ENCODE measurements at regions not wholly inside any gene's neighbourhood (a gene's known extent, or its start where the extent isn't known, plus 50 kb on each side); places are given as distances from the start of the nearest gene placed in this dataset.

GRCh38 chr3:70561796-70562195 is 249.4 kb upstream of the MDFIC2 start:
- no peak for DNase-seq (ENCODE audit: low spot score)

DNA sequence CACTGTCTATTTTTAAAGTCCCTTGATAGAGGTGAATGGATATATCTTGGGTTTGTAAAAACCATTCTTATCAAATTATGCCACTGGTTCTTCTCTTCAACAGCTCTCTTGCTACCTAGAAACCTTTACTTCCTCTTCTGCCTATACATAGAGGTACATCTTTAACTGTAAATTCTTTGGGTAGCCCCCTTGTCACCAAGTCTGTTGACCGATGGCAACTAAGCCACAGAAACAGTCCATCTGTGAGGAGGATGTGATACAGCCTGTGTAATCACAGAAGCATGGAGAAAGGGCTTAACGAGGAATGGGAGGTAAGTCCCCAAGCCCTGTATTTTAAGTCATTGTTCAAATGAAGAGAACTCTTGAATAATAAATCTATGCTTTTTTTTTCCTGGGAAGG is 246.5 kb upstream of the MDFIC2 start:
- DNase-seq (ENCODE audit: low spot score), result no peak

GRCh38 chr3:70557976-70558375 is 245.5 kb upstream of the MDFIC2 start:
- DNase-seq (ENCODE audit: low spot score), result no peak

DNA sequence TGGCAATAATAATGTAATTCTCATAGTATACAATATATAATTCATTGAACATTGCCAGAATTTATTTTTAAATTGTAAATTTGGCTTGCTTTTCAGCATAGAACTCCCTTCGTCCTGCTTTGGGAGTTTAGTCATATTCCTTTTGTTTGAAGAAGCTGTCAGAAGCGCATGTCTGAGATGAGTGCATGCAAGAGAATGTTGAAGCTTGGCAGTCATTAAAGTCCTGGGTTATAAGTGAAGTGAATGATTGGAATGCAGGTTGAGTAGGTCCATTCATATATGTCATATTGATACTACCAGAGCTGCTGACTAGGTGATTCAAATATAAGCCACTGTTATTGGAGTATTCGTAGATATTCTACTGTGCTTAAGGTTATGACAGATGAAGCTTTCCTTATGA is 243.6 kb upstream of the MDFIC2 start:
- DNase-seq (ENCODE audit: low spot score), result no peak

GRCh38 chr3:70554170-70554569 is 241.7 kb upstream of the MDFIC2 start:
- no peak for DNase-seq (ENCODE audit: low spot score)

DNA sequence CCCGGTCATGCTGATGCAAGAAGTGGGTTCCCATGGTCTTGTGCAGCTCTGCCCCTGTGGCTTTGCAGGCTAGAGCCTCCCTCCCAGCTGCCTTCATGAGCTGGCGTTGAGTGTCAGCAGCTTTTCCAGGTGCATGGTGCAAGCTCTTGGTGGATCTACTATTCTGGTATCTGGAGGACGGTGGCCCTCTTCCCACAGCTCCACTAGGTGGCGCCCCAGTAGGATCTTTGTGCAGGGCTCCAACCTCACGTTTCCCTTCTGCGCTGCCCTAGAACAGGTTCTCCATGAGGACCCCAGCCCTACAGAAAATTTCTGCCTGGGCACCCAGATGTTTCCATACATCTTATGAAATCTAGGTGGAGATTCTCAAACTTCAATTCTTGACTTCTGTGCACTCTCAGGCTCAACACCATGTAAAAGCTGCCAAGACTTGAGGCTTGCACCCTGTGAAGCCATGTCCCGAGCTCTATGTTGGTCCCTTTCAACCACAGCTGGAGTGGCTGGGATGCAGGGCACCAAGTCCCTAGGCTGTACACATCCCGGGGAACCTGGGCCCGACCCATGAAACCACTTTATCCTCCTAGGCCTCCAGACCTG is 238.4 kb upstream of the MDFIC2 start:
- DNase-seq (ENCODE audit: low spot score), result peak; percentile 42

GRCh38 chr3:70546679-70547078 is 234.2 kb upstream of the MDFIC2 start:
- no peak for DNase-seq (ENCODE audit: low spot score)

GRCh38 chr3:70543493-70543892 is 231.1 kb upstream of the MDFIC2 start:
- no peak for DNase-seq (ENCODE audit: low spot score)

DNA sequence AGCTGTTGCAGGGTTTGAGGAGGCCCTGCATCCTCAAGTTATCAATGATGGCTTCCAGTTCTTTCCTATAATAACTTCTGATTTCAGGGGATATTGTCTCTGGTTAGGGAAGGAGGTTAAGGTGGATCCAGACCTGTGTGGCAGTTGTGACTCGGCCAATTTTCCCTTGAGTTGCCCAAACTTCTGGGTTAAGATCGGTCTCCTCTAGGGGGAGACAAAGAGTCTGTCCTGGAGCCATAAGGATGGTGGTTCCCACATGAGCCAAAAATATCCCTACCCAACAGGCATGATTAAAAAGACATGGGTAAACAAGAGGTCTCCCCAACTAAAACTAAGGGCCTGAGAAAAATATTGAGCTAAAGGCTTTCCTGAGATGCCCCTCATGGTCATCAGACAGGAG is 227.5 kb upstream of the MDFIC2 start:
- peak; percentile 12 for DNase-seq (ENCODE audit: low spot score)

DNA sequence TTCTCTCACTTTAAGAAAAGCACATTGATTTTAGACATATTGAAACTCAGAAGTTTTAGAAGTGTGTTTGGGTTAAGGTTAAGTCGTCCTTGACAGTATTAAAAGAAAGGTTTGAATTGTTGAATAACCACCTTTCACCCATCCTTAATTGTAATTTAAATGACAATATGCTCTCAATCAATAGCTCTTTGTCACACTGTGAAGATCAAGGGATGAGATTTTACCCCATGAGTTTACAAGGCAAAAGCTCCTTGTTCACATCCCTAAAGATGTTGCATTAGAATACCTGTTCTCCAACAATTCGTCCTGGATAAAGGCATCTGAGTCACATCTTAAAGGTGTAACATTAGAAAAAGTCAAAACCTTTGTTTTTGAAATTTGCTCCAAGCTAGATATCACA is 220.4 kb upstream of the MDFIC2 start:
- DNase-seq (ENCODE audit: low spot score), result no peak

DNA sequence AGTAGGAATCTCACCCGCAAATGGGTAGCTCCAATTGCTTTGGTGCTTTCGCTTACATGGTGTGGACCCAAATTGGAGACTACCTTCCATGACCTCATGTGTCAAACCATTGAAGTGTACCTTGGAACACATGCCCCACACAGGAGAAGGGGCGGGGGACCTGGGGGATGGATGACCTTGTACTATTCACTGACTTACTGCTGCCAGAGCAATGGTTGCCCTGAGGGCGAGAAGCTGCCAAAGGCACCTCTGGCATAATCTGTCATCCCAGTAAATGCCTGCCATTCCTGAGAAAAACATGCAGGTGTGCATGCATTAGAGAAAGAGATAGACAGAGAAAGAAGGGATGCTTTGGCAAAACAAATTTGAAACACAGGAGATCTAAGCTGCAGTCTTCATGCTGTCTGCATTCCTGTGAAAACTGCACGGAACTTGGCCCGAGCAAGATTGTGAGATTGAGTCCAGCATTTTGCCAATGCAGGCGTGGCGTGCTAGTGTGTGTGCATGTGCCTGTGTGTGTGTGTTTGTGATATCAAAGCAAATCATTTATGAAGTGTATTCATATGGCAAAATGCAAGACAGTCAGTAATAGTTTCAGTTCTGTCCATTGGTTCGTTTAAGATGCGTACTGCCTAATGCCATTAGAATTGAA is 219.5 kb upstream of the MDFIC2 start:
- DNase-seq (ENCODE audit: low spot score), result no peak

GRCh38 chr3:70531063-70531657 is 218.7 kb upstream of the MDFIC2 start:
- DNase-seq (ENCODE audit: low spot score), result peak; percentile 7

DNA sequence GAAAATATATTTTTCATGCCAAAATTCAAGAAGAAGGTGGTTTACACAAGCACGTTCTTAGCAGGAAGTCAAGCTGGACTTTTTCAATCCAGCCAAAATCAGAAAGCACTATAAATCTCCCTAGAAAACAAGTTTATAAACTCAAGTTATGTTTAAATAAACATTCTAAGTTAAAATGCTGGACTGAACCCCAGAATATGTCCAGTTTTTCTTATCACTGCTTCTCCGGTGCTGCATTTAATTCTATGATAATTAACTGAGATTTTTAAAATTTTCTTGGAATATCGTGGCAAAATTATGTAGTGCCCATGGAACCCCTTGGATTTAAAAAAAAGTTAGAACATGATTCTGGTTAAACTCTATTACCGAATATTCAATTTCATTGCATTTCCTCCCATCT is 218.2 kb upstream of the MDFIC2 start:
- no peak for DNase-seq (ENCODE audit: low spot score)

GRCh38 chr3:70527026-70527425 is 214.6 kb upstream of the MDFIC2 start:
- no peak for DNase-seq (ENCODE audit: low spot score)

GRCh38 chr3:70519913-70520659 is 207.6 kb upstream of the MDFIC2 start:
- DNase-seq (ENCODE audit: low spot score), result no peak

DNA sequence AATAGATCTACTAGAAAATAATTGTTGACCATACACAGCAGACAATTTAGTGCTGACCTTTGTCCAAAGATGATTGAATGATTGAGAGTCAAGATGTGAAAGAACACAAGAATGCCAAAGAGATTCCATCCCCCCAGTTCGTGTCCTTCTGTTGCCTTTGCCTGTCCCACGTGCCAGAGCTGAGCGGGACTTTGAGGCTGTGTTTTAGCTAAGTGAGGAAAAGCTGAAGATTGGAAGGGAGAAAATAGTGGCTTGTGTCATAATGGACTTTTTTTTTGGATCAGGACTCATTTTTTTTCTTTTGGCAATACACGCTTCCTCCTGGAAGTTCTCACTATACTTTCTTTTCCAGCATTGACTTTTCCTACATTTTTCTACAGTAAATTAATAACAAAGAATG is 206.6 kb upstream of the MDFIC2 start:
- no peak for DNase-seq (ENCODE audit: low spot score)

GRCh38 chr3:70518356-70518755 is 205.9 kb upstream of the MDFIC2 start:
- no peak for DNase-seq (ENCODE audit: low spot score)

GRCh38 chr3:70517124-70517890 is 204.9 kb upstream of the MDFIC2 start:
- no peak for DNase-seq (ENCODE audit: low spot score)

- DNase-seq (ENCODE audit: low spot score), result no peak
These were observed 203.6 kb upstream of the MDFIC2 start for GRCh38 chr3:70516076-70516475.

GRCh38 chr3:70507486-70507885 is 195.0 kb upstream of the MDFIC2 start:
- no peak for DNase-seq (ENCODE audit: low spot score)

- no peak for DNase-seq (ENCODE audit: low spot score)
These were observed 194.3 kb upstream of the MDFIC2 start for GRCh38 chr3:70506775-70507174.

DNA sequence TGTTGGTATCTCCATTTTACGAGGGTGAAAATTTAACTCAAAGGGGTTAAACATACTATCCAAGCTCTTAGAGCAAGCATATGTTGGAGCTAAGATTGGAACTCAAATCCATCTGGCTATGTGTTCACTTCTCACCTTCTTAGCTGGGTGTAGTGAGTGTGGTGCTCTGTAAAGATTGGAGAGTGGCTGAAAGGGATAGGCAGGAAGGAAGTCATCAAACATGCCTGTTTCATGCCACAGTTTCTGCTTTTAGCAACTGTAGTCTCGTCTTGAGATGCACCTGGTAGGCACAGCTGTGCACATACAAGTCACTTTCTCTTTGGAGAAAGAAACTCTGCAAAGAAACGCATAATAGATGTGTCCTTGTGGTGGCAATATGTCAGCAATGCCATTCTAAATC is 189.1 kb upstream of the MDFIC2 start:
- no peak for DNase-seq (ENCODE audit: low spot score)
